Fibroblast of lung (primary cell): ENCODE measurements at regions not wholly inside any gene's neighbourhood (a gene's known extent, or its start where the extent isn't known, plus 50 kb on each side); places are given as distances from the start of the nearest gene placed in this dataset.
"Not testable (repeated sequence)": the region's sequence is repeated elsewhere in the genome, so short reads cannot be mapped to it uniquely, and the experiment has no call there.

ENCODE experiments used
- DNase-seq, 2 donors: peaks; one replicate each; pipeline versions ENCODE4 v3.0.0 to v3.0.0-alpha.2; 2010; ENCODE audit warnings: low read depth in 2 of 2
- H2AFZ ChIP-seq: 2 replicates; pipeline ENCODE4 v1.5.1; 2012; ENCODE audit warnings: low read length, control low read depth, inconsistent platforms
- H3K27ac ChIP-seq: 2 replicates; pipeline ENCODE4 v1.5.1; 2011; ENCODE audit warnings: low read length, control low read depth; ENCODE audit not compliant: insufficient read depth
- H3K27me3 ChIP-seq: 2 replicates; pipeline ENCODE4 v1.5.1; 2011; ENCODE audit warnings: mild to moderate bottlenecking, low read length; ENCODE audit not compliant: control insufficient read depth, insufficient read depth
- H3K36me3 ChIP-seq: 2 replicates; pipeline ENCODE4 v1.5.1; 2011; ENCODE audit warnings: low read length; ENCODE audit not compliant: control insufficient read depth, insufficient read depth
- H3K4me1 ChIP-seq: 2 replicates; pipeline ENCODE4 v1.5.1; 2011; ENCODE audit warnings: low read length; ENCODE audit not compliant: control insufficient read depth, insufficient read depth; ENCODE audit errors: extremely low read depth
- H3K4me2 ChIP-seq: 2 replicates; pipeline ENCODE4 v1.5.1; 2011; ENCODE audit warnings: low read length, control low read depth; ENCODE audit not compliant: insufficient read depth; ENCODE audit errors: extremely low read depth
- H3K4me3 ChIP-seq, 4 experiments: fragments of 200-600 bp in 1 of 4; sonication (generic) in 1 of 4; replicated peaks in 1 of 4; 2 replicates each; pipeline ENCODE4 v1.5.1; 2011 to 2016; ENCODE audit warnings: low read length in 4 of 4, low read depth in 3 of 4, mild to moderate bottlenecking in 3 of 4, control low read depth in 2 of 4, inconsistent platforms in 1 of 4, mixed read lengths in 1 of 4; ENCODE audit not compliant: insufficient read depth in 1 of 4; ENCODE audit errors: control extremely low read depth in 1 of 4
- H3K79me2 ChIP-seq: 2 replicates; pipeline ENCODE4 v1.5.1; 2012; ENCODE audit warnings: mild to moderate bottlenecking, low read length, inconsistent platforms; ENCODE audit not compliant: control insufficient read depth, insufficient read depth
- H3K9ac ChIP-seq: 2 replicates; pipeline ENCODE4 v1.5.1; 2011; ENCODE audit warnings: mild to moderate bottlenecking, low read length, control low read depth; ENCODE audit not compliant: insufficient read depth
- H3K9me3 ChIP-seq: 2 replicates; pipeline ENCODE4 v1.5.1; 2012; ENCODE audit warnings: low read depth, low read length; ENCODE audit not compliant: control insufficient read depth, insufficient read depth
- H4K20me1 ChIP-seq: 2 replicates; pipeline ENCODE4 v1.5.1; 2011; ENCODE audit warnings: low read length; ENCODE audit not compliant: control insufficient read depth, insufficient read depth; ENCODE audit errors: extremely low read depth
- CTCF ChIP-seq, 2 donors: IDR thresholded peaks in 1 of 2; conservative IDR thresholded peaks in 1 of 2; 1 replicate in 1 of 2; 2 replicates in 1 of 2; pipeline ENCODE4 v1.5.1; 2011 to 2012; ENCODE audit warnings: low read length in 2 of 2, control low read depth in 1 of 2, inconsistent platforms in 1 of 2, low read depth in 1 of 2, mild to moderate bottlenecking in 1 of 2
- EZH2 ChIP-seq: IDR thresholded peaks from 2 replicates; pipeline ENCODE4 v1.5.1; 2012; ENCODE audit warnings: low read length, control low read depth, mild to moderate bottlenecking; ENCODE audit errors: missing control alignments

- no peaks in the 10 kb centered on the region for H3K79me2 ChIP-seq
- H3K27me3 ChIP-seq = no peaks in the 10 kb centered on the region
- H3K9me3 ChIP-seq = no peaks in the 10 kb centered on the region
- no peak overlapping the region for H3K4me3 ChIP-seq
- H4K20me1 ChIP-seq = no peaks in the 10 kb centered on the region
- H3K4me2 ChIP-seq = no peak overlapping the region
- no peak overlapping the region for H3K27ac ChIP-seq
- no peaks in the 10 kb centered on the region for H3K36me3 ChIP-seq
- no peak overlapping the region for H3K9ac ChIP-seq
- H3K4me1 ChIP-seq = peaks cover 2% of the 10 kb centered on the region
- no peak for DNase-seq
- H2AFZ ChIP-seq = no peak overlapping the region
- TF ChIP-seq EZH2 (no peak), CTCF (conservative IDR thresholded peaks at IDR 0.05 in 1 of 2, IDR thresholded peaks at IDR 0.05 in 1 of 2; ENCODE audit: low read depth in 1 of 2, low read length in 2 of 2) (no peak)
Measured at GRCh38 chr12:76178452-76178851, 94.0 kb upstream of the NAP1L1 start.

GRCh38 chr12:76177821-76178220 lies 93.3 kb upstream of the NAP1L1 start:
- Histone ChIP-seq H3K27me3 (no peaks in the 10 kb centered on the region), H3K9ac (no peak overlapping the region), H3K9me3 (no peaks in the 10 kb centered on the region), H3K27ac (no peak overlapping the region), H4K20me1 (no peaks in the 10 kb centered on the region), H2AFZ (no peak overlapping the region), H3K79me2 (no peaks in the 10 kb centered on the region), H3K4me2 (no peak overlapping the region), H3K36me3 (no peaks in the 10 kb centered on the region), H3K4me1 (no peaks in the 10 kb centered on the region), H3K4me3 (no peak overlapping the region)
- no peak for TF ChIP-seq EZH2
- no peak for TF ChIP-seq CTCF (conservative IDR thresholded peaks at IDR 0.05 in 1 of 2, IDR thresholded peaks at IDR 0.05 in 1 of 2; ENCODE audit: low read depth in 1 of 2, low read length in 2 of 2)
- no peak for DNase-seq

- H3K4me1 ChIP-seq = no peaks in the 10 kb centered on the region
- H2AFZ ChIP-seq = no peak overlapping the region
- no peak for TF ChIP-seq EZH2
- TF ChIP-seq CTCF (conservative IDR thresholded peaks at IDR 0.05 in 1 of 2, IDR thresholded peaks at IDR 0.05 in 1 of 2; ENCODE audit: low read depth in 1 of 2, low read length in 2 of 2) = no peak
- H3K9me3 ChIP-seq = no peaks in the 10 kb centered on the region
- no peaks in the 10 kb centered on the region for H3K27me3 ChIP-seq
- no peak overlapping the region for H3K4me3 ChIP-seq
- no peak overlapping the region for H3K4me2 ChIP-seq
- H3K27ac ChIP-seq = no peak overlapping the region
- no peak for DNase-seq
- H3K9ac ChIP-seq = no peak overlapping the region
- H4K20me1 ChIP-seq = no peaks in the 10 kb centered on the region
- H3K36me3 ChIP-seq = no peaks in the 10 kb centered on the region
- no peaks in the 10 kb centered on the region for H3K79me2 ChIP-seq
Measured at GRCh38 chr12:76176940-76177339, 92.5 kb upstream of the NAP1L1 start.

GRCh38 chr12:76175946-76176345 lies 91.5 kb upstream of the NAP1L1 start:
- not testable (repeated sequence) for H3K79me2 ChIP-seq, H4K20me1 ChIP-seq, H3K4me2 ChIP-seq, H2AFZ ChIP-seq, H3K9me3 ChIP-seq, H3K27me3 ChIP-seq, H3K27ac ChIP-seq, H3K4me3 ChIP-seq, H3K36me3 ChIP-seq, DNase-seq, H3K9ac ChIP-seq, H3K4me1 ChIP-seq
